NCI-H1092 treated with DMSO at 0.1 percent for 48 hours (cell line): ENCODE measurements at regions not wholly inside any gene's neighbourhood (a gene's known extent, or its start where the extent isn't known, plus 50 kb on each side); places are given as distances from the start of the nearest gene placed in this dataset.
"Not testable (repeated sequence)": the region's sequence is repeated elsewhere in the genome, so short reads cannot be mapped to it uniquely, and the experiment has no call there.

Experiments
- DNase-seq: peaks from one replicate; lab custom pipeline; 2025; lab: John Stamatoyannopoulos, UW

DNA sequence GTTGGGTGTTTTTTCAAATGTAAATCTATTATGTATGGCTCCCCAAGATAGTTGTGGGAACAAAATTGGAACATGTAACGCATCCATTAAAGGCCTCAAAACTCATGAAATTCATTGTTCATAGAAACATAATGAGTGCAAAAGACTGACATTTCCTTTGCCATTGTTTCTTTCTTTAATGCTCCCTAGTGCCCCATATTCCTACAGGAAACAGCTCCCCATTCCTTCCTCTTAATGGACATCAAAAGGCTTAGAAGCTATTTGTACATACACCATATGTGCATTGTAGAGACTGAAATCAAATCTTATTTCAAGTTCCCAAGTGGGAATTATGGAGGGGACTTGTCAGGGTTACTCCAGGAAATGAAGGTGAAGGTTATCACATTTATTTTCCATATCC is 139.1 kb downstream of the AHR start:
- DNase-seq: no peak

DNA sequence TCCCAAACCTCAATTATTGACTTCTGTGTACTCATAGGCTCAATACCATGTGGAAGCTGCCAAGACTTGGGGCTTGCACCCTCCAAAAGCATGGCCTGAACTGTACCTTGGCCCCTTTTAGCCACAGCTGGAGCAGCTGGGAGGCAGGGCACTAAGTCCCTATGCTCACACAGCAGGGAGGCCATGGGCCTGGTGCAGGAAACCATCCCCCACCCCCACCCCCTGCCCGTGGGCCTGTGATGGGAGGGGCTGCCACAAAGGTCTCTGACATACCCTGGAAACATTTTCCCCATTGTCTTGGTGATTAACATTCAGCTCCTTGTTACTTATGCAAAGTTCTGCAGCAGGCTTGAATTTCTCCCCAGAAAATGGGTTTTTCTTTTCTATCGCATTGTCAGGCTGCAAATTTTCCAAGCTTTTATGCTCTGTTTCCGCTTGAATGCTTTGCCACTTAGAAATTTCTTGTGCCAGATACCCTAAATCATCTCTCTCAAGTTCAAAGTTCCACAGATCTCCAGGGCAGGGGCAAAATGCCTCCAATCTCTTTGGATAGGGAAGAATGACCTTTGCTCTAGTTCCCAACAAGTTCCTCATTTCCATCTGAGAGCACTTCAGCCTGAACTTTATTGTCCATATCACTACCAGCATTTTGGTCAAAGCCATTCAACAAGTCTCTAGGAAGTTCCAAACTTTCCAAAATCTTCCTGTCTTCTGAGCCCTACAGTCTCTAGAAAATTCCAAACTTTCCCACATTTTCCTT is 141.8 kb downstream of the AHR start:
- not testable (repeated sequence) for DNase-seq

DNA sequence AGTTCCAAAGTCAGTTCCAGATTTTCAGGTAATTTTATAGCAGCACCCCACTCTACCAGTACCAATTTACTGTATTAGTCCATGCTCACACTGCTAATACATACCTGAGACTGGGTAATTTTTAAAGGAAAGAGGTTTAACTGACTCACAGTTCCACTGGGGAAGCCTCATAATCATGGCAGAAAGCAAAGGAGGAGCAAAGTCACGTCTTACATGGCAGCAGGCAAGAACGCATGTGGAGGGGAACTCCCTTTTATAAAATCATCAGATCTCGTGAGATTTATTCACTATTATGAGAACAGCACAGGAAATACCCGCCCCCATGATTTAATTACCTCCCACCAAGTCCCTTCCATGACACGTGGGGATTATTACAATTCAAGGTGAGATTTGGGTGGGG is 142.4 kb downstream of the AHR start:
- no peak for DNase-seq

DNA sequence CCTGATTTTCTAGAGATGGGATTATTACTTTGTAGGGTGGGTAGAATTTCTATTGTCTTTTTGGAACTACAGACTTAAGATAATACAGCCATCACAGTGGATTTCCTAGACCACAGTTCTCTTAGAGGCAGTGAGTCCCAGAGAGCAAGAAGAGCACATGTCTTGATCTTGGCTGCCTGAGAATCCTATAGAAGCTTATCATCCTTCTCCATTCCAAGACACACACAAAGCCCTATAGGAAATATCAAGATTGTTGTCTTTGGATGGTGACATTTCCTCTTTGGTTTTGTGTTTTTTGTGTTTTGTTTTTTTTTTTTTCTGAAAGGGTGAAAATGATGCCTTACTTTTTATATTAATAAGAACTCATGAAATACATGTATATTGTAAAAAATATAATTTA is 143.1 kb downstream of the AHR start:
- DNase-seq: no peak

DNA sequence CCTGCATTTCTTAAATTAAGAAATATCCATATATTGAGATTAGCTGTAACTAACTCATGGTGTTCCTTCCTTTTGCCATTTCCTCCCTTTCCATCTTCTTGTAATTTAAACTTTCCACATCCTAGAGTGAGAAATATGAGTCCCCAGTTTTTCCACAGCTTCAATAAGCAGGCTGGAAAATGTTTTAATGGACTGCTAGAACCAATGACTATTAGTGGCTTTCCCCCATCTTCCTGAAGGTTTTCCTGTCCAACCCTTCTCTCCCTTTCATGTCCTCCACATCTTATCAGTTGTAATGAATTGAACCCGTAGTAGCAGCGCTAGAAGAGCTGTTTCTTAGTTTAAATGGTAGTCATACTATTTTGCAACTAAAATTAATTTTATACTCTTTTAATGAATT is 145.7 kb downstream of the AHR start:
- DNase-seq: no peak

DNA sequence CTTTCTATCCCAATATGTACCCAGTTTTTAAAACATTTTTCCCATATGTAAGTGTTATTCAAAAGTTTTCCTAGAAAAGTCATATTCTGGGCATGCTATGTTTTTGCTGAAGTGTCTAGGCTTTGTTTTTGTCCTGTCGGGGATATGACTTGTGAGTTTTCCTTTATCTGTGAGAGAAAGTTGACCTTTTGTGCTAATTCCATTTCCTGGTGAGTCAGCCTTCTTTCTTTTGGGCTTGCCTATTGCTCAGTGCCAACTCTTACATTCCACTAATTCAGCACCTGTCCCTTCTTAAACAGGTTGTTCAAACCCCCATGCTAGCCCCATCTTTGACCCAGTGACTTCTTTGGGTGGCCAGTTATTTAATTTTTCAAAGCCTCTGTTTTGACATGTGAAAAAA is 146.2 kb downstream of the AHR start:
- DNase-seq: no peak

DNA sequence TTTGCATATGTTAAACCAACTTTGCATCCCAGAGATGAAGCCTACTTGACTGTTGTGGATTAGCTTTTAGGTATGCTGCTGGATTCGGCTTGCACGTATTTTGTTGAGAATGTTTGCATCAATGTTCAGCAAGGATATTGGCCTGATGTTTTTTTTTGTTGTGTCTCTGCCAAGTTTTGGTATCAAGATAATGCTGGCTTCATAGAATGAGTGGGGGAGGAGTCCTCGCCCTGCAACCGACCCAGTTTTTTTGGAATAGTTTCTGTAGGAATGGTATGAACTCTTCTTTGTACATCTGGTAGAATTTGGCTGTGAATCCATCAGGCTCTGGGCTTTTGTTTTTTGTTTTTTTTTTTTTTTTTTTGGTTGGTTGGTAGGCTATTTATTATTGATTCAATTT is 147.9 kb downstream of the AHR start:
- DNase-seq: no peak

DNA sequence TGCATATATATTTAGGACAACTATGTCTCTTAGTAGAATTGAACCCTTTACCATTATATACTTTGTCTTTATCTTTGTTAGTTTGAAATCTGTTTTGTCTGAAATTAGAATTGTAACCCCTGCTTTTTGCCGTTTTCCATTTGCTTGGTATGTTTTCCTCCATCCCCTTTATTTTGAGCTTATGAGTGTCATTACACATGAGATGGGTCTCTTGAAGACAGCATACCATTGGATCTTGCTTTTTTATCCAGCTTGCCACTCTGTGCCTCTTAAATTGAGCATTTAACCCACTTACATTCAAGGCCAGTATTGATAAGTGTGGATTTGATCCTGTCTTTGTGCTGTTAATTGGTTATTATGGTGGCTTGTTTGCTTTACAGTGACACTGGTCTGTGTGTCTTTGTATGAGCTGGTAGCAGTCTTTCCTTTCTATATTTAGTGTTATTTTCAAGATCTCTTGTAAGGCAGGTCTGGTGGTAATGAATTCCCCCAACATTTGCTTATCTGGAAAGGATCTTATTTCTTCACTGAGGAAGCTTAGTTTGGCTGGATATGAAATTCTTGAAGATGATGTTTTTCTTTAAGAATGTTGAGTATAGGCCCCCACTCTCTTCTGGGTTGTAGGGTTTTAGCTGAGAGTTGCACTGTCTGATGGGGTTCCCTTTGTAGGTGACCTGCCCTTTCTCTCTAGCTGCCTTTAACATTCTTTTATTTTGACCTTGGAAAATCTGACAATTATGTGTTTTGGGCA is 149.5 kb downstream of the AHR start:
- no peak for DNase-seq

DNA sequence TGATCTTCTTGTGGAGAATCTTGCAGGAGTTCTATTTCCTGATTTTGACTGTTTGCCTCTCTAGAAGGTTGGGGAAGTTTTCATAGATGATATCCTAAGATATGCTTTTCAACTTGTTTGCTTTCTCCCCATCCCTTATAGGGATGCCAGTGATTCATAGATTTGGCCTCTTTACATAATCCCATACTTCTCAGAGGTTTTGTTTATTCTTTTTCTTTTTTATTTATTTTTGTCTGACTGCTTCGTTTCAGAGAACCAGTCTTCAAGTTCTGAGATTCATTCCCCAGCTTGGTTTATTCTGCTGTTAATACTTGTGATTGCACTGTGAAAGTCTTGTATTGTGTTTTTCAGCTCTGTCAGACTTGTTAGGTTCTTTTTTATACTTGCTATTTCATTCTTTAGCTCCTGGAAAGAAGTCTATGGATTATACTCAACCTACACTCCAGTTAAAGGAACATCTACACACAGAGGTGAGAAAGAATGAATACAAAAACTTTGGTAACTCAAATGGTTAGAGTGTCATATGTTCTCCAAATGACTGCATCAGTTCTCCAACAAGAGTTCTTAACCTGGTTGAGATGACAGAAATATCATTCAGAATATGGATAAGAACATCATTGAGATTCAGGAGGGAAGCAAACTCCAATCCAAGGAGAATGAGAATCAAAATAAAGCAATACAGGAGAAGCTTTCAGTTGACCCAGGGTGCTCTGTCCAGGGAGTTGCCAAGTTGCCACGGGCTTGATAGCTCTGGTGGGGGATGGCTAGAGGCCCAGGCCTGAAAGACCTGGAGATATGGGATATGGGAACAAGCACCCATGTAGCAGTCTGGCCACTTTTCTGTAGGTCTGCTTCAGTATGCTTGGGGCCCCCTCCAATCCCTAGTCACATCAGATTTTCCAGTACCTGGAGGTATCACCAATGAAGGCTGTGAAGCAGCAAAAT is 150.3 kb downstream of the AHR start:
- no peak for DNase-seq

DNA sequence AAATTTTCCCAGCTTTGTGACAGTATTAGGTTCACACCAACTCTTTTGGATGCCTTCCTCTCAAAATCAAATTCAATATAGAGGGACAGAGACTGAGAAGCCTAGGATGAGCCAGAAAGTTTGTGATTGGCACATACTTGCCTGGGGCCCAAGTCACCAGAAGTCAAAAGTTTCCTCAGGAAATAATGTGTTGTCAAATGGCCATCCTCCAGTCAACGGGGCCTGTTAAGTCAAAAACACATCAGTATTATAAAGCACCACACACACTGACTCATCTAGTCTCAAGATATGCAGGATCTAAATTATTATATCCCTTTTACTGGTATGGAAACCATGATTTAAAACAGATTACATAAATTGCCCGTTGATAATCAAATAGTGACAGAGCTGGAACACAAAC is 158.1 kb downstream of the AHR start:
- DNase-seq: no peak

DNA sequence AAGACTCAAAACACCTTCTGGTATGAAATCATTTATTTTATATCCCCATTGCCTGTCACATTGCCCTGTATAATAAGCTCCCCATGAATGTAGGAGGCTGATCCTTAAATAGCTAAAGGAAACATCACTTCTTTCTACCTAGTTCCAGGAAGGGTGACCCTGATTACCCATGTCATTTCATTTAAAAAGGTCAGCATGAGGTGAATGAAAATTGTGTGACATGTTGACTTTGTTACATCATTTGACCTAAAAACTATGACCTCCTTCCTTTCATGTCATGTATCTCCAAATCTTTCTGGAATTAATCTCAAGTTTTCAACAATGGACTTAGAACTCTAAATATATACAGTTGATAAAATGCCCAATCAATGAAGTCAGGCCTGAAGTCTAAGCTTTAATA is 161.5 kb downstream of the AHR start:
- DNase-seq: no peak

DNA sequence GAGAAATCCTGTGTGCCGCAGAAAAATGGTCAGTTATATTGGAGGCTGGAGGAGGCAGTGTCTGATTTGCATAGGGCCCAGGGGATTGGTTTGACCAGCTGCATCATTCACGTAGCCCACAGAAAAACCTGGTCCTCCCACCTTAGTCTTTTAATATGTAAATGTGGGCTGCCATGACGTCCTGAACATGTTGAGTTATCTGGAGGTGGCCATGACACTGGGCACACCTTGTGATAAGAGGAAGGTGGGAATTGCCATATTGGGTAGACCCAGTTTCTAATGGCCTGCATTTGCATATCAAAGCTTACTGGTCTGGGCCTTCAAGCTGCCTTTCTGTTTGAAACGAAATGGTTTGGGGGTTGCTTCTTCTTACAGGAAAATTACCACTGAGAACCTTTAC is 162.2 kb downstream of the AHR start:
- DNase-seq: no peak

DNA sequence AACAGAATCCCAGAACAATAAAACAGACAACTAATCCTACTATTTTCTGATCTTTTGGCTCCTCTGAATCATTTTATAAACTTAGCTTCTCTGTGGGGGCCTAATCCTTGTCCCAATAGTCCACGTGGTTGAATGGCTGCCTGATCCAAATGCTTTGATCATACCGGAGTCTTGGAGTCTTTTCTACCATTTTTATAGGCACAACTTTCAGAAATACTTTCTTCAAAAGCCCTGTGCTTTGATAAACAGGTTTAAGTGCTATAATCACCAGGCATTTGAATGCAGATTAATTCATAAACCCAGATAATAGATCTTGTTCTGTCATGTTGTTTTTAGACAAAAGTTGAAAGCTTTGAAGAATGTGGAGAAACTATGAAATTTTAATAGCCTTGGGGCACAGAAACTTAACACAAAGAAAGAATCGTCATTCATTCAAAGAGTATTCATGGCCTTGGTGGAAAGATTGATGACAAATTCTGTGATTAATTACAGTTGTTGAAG is 163.7 kb downstream of the AHR start:
- DNase-seq: no peak

DNA sequence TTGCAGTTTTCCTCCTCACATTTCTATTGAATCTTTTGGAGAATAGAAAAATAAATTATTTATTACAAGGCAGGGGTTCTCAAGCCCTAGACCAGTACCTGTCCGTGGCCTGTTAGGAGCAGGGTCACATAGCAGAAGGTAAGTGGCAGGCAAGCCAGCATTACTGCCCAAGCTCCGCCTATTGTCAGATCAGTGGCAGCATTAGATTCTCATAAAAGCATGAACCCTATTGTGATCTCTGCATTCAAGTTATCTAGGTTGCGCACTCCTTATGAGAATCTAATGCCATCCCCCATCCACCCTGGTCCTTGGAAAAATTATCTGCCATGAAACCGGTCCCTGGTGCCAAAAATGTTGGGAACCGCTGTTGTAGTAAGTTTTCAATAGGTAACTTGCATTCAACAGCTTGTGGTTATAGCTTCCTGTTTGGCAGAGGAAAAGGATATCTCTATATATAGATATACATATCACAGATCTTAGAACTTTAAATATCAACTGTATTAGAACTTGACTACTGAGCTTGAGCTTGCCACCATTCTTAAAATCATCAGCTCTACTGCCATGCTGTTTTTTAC is 165.1 kb downstream of the AHR start:
- no peak for DNase-seq

DNA sequence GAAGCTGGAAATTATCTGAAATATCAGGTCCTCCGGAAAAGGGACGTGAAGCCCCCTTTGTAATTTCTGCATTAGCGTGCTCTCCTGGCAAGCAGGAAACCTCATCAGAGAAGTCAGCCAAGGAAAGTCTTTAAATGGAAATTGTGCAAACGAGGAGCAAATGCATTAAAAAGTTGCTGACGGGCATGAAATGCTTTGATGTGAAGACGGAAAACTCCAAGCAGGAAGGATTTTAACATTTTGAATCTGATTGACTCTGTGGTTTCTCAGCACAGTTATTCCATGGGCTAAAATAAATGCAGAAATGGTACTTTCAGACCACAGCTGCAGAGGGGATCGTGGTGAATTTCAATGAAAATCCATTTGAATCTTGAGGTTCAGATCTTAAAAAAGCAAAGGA is 167.8 kb downstream of the AHR start:
- DNase-seq: no peak

DNA sequence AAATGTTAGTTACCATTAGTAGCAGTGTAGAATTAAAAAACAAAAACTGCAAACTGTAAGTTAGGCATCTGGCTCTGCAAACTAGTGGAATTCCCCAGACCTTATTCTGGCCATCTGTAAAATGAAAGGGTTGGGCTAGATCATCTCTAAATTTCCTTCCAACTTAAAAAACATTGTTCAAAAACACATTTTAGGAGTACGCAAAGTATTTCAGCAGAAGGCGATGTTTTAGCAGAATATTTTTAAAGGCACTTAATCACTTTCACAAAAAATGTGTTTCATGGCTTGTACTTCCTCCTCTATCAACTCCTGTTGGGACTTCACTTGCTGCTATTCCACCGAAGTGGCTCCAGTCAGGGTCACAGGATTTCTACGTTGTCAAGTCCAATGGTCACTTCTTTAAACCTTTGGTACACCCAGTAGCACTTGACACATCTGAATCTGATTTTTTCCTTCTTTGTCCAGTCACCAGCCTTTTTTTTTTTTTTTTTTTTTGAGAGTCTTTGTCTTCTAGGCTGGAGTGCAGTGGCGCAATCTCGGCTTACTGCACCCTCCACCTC is 169.0 kb downstream of the AHR start:
- DNase-seq: no peak

DNA sequence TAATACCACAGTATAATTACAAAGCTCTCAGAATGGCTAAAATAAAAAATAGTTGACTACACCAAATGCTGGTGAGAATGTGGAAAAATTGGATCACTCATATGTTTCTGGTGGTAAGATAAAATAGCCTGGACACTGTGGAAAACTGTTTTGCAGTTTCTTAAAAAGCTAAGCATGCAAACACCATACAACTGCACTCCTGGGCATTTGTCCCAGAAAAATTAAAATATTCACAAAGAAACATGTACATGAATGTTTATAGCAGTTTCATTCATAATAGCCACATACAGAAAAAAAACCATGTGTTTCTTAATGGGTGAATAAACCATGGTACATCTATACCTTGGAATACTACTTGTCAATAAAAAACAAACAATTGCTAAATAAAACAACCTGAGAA is 172.9 kb downstream of the AHR start:
- DNase-seq: no peak

DNA sequence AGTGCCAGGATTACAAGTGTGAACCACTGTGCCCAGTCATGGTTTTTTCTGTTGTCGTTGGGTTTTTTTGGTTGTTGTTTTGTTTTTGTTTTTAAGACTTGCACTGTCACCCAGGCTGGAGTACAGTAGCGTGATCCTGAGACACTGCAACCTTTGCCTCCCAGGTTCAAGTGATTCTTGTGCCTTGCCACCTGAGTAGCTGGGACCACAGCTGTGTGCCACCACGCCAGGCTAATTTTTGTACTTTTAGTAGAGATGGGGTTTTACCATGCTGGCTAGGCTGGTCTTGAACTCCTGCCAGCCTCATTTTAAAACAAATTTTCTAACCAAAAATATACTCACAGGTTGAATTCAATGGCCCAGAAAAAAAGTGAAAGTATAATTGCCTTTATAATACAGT is 174.1 kb downstream of the AHR start:
- no peak for DNase-seq

DNA sequence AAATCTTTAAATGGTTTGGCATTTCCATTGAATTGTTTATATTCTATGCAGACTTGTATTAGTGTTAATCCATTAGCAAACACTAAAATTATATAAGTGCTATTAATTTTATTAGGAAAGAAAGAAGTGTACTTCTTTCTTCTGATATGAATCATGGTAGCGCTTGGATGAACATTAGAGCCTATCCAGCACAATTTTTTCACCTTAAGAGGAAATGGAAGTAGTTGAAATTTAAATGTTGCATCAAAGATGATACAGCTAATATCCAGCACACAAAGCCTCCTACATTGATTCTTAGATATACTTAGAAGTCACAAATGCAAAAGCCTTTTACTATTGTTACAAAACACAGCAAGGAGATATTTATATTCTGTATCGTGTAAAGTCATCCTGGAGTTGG is 174.5 kb downstream of the AHR start:
- DNase-seq: no peak

DNA sequence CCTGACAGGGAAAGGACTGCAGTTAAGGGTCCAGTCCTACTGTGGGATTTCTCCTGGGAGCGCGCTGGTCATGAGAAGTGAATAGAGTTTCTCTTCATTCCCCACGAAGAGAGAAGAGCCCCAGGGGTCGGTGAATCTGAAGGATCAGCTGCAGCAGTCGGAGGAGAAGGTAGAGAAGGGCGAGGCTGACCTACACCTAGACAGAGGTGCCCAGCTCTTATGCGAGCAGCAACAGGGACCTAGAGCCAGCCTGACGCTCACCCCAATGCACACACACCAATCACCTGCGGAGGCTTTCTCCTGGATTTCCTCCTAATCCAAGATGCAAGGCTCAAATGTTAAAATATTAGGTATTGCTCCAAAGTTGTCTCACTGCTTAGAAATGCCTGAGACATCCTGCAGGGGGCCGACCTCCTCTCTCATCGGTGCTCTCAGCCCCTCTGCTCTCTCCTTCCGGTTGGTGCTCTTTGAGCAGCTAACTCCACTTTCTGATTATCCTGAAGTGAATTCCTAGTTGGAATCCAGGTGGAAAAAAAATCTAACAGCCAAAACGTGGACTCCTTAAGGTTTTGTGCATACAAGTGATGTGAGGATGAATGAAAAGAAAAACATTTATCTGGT is 176.4 kb downstream of the AHR start:
- DNase-seq: no peak

DNA sequence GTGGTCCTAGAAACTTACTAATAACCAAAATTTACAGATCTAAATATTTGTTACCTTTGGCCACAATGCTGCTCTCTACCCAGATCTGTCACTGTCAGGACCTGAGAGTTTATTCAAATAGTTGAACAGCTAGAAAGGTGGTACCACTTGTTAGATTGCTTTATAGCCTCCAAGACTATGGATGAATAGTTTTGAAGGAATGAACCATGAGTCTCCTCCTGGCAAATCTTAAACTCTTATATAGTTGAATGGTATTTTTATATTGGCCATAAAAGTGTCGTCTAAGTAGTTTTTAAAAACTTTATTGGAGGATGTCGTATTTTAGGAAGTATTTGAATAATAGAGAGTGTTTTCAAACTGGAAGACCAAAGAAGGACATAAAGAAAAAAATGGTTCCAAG is 178.7 kb downstream of the AHR start:
- DNase-seq: no peak
